ENCODE measurements at regions not wholly inside any gene's neighbourhood (a gene's known extent, or its start where the extent isn't known, plus 50 kb on each side); places are given as distances from the start of the nearest gene placed in this dataset.
"Not testable (repeated sequence)": the region's sequence is repeated elsewhere in the genome, so short reads cannot be mapped to it uniquely, and the experiment has no call there.

DNA sequence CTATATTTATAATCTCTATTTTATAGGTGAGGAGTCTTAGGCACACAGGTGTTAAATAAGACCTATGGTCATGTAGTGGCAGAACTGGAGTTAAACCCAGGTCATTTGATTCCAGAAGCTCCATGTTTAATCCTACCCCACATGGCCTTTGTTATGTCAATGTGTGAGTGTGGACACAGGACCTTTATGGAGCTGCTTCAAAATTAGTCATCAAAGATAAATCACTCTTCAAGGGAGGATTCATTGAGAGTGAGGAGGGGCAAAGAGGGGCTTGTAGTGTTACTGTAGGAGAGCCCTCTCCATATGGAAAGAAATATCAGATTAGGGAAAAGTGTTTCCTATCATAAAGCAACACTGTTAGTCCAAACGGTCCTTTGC lies 74.6 kb upstream of the ARRDC3 start:
- Histone ChIP-seq H3K4me1 (ENCODE audit: insufficient read depth, low read length, poor library complexity, severe bottlenecking) (no peaks in the 10 kb centered on the region), H3K36me3 (ENCODE audit: insufficient read depth, low read length) (no peaks in the 10 kb centered on the region)

DNA sequence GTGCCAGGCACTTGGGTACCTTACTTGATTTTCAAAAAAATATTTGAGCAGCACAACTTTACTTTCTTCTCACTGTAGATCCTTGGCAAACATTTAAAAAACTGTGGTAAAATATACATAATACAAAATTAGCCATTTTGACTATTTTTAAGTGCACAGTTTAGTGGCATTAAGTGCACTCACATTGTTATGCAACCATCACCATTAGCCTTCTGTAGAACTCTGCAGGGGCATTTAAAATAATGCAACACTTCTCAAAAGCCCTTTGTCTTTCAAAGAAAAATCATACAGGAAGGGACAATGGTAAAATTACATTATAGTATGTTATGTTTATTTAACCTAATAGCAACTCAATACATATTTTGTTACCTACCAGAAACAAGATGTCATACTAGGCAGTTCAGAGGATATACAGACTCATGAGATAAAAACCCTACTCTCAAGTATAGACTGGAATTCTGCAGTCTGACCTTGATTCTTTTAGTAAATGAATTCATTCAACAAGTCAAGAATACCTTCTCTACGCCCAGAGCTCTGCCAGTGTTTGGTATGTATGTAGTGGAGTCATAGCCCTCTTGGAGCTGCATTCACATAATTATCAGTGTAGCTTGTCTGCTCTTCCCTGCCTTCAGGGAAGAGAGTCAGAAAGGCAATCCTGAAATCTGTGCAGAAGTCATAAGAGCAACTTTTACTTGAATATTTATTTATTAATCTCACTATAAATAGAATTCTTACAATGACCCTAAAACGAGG lies 74.0 kb upstream of the ARRDC3 start:
- TF ChIP-seq EZH2phosphoT487 (IDR thresholded peaks at IDR 0.05; ENCODE audit: borderline replicate concordance) = no peak
- TF ChIP-seq, protein P1, sequence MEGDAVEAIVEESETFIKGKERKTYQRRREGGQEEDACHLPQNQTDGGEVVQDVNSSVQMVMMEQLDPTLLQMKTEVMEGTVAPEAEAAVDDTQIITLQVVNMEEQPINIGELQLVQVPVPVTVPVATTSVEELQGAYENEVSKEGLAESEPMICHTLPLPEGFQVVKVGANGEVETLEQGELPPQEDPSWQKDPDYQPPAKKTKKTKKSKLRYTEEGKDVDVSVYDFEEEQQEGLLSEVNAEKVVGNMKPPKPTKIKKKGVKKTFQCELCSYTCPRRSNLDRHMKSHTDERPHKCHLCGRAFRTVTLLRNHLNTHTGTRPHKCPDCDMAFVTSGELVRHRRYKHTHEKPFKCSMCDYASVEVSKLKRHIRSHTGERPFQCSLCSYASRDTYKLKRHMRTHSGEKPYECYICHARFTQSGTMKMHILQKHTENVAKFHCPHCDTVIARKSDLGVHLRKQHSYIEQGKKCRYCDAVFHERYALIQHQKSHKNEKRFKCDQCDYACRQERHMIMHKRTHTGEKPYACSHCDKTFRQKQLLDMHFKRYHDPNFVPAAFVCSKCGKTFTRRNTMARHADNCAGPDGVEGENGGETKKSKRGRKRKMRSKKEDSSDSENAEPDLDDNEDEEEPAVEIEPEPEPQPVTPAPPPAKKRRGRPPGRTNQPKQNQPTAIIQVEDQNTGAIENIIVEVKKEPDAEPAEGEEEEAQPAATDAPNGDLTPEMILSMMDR (conservative IDR thresholded peaks at IDR 0.05; ENCODE audit: low read length) = no peak
- Histone ChIP-seq H2AFZ (ENCODE audit: low read length) (no peak overlapping the region), H3K4me1 (ENCODE audit: insufficient read depth, low read length, poor library complexity, severe bottlenecking) (no peaks in the 10 kb centered on the region), H3F3A (ENCODE audit: low read depth) (no peaks in the 10 kb centered on the region), H3K36me3 (ENCODE audit: insufficient read depth, low read length) (no peaks in the 10 kb centered on the region), H4K20me1 (ENCODE audit: insufficient read depth, low read length, poor library complexity, severe bottlenecking) (no peaks in the 10 kb centered on the region), H3K27me3 (ENCODE audit: insufficient read depth, low read length, poor library complexity, severe bottlenecking) (no peaks in the 10 kb centered on the region), H3K4me2 (ENCODE audit: low read depth, low read length, poor library complexity, severe bottlenecking) (no peak overlapping the region), H3K9me3 (ENCODE audit: insufficient read depth, low read depth, low read length) (no peaks in the 10 kb centered on the region), H3K79me2 (ENCODE audit: insufficient read depth, low read length) (no peaks in the 10 kb centered on the region), H3K9ac (ENCODE audit: low read depth, low read length, poor library complexity, severe bottlenecking) (no peak overlapping the region), H3K4me3 (ENCODE audit: low read length, poor library complexity, severe bottlenecking) (no peak overlapping the region), H3K9me2 (replicated peaks; ENCODE audit: low read depth, low read length) (no peaks in the 10 kb centered on the region)

More for the DNA sequence above, 74.6 kb upstream of the ARRDC3 start:
- no peak overlapping the region for H3K4me2 ChIP-seq (ENCODE audit: low read depth, low read length, poor library complexity, severe bottlenecking)
- TF ChIP-seq, protein P1 (conservative IDR thresholded peaks at IDR 0.05; ENCODE audit: low read length) = no peak
- no peak for TF ChIP-seq EZH2phosphoT487 (IDR thresholded peaks at IDR 0.05; ENCODE audit: borderline replicate concordance)
- H4K20me1 ChIP-seq (ENCODE audit: insufficient read depth, low read length, poor library complexity, severe bottlenecking) = no peaks in the 10 kb centered on the region
- no peaks in the 10 kb centered on the region for H3K9me3 ChIP-seq (ENCODE audit: insufficient read depth, low read depth, low read length)
- H3K27me3 ChIP-seq (ENCODE audit: insufficient read depth, low read length, poor library complexity, severe bottlenecking) = no peaks in the 10 kb centered on the region
- H3K9ac ChIP-seq (ENCODE audit: low read depth, low read length, poor library complexity, severe bottlenecking) = no peak overlapping the region
- H3K4me3 ChIP-seq (ENCODE audit: low read length, poor library complexity, severe bottlenecking) = no peak overlapping the region
- no peaks in the 10 kb centered on the region for H3F3A ChIP-seq (ENCODE audit: low read depth)
- no peaks in the 10 kb centered on the region for H3K9me2 ChIP-seq (replicated peaks; ENCODE audit: low read depth, low read length)
- H2AFZ ChIP-seq (ENCODE audit: low read length) = no peak overlapping the region
- H3K79me2 ChIP-seq (ENCODE audit: insufficient read depth, low read length) = no peaks in the 10 kb centered on the region

DNA sequence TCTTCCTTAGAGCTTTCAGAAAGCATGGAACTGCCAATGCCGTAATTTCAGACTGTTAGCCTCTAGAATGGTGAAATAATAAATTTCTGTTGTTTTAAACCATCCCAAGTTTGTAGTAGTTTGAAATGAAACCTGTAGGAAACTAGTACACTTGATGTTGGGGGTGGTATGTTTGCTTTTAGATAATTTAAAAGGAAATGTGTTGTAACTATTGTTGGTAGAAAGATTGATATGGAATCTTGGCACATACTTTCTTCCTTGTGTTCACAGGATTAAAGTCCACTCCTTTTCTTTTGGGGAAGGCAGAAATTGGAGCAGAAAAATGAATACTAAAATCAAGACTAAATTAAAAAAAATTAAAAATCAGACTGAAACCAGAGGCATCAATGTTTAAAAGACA lies 66.0 kb upstream of the ARRDC3 start:
- H3K79me2 ChIP-seq (ENCODE audit: insufficient read depth, low read length) = no peaks in the 10 kb centered on the region
- H3K36me3 ChIP-seq (ENCODE audit: insufficient read depth, low read length) = no peaks in the 10 kb centered on the region
- H3K9me2 ChIP-seq (replicated peaks; ENCODE audit: low read depth, low read length) = no peaks in the 10 kb centered on the region
- H4K20me1 ChIP-seq (ENCODE audit: insufficient read depth, low read length, poor library complexity, severe bottlenecking) = no peaks in the 10 kb centered on the region
- H3K9ac ChIP-seq (ENCODE audit: low read depth, low read length, poor library complexity, severe bottlenecking) = no peak overlapping the region
- H3K4me2 ChIP-seq (ENCODE audit: low read depth, low read length, poor library complexity, severe bottlenecking) = no peak overlapping the region
- no peaks in the 10 kb centered on the region for H3K9me3 ChIP-seq (ENCODE audit: insufficient read depth, low read depth, low read length)
- H2AFZ ChIP-seq (ENCODE audit: low read length) = no peak overlapping the region
- no peaks in the 10 kb centered on the region for H3K27me3 ChIP-seq (ENCODE audit: insufficient read depth, low read length, poor library complexity, severe bottlenecking)
- TF ChIP-seq, protein P1 (conservative IDR thresholded peaks at IDR 0.05; ENCODE audit: low read length) = no peak
- TF ChIP-seq EZH2phosphoT487 (IDR thresholded peaks at IDR 0.05; ENCODE audit: borderline replicate concordance) = no peak
- no peaks in the 10 kb centered on the region for H3K4me1 ChIP-seq (ENCODE audit: insufficient read depth, low read length, poor library complexity, severe bottlenecking)
- no peaks in the 10 kb centered on the region for H3F3A ChIP-seq (ENCODE audit: low read depth)
- H3K4me3 ChIP-seq (ENCODE audit: low read length, poor library complexity, severe bottlenecking) = no peak overlapping the region

DNA sequence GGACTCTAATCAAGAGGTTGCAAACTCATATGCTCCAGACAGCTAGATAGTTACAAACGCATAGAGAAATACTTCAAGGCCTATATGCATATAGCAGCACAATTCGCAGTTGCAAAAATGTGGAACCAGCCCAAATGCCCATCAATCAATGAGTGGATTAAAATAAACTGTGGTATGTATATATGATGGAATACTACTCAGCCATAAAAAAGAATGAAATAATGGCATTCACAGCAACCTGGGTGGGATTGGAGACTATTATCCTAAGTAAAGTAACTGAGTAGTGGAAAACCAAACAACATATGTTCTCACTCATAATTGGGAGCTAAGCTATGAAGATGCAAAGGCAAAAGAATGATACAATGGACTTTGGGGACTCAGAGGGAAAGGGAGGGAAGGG lies 65.0 kb upstream of the ARRDC3 start:
- not testable (repeated sequence) for H3K9me2 ChIP-seq (replicated peaks; ENCODE audit: low read depth, low read length); H3K79me2 ChIP-seq (ENCODE audit: insufficient read depth, low read length); H3K27me3 ChIP-seq (ENCODE audit: insufficient read depth, low read length, poor library complexity, severe bottlenecking)

DNA sequence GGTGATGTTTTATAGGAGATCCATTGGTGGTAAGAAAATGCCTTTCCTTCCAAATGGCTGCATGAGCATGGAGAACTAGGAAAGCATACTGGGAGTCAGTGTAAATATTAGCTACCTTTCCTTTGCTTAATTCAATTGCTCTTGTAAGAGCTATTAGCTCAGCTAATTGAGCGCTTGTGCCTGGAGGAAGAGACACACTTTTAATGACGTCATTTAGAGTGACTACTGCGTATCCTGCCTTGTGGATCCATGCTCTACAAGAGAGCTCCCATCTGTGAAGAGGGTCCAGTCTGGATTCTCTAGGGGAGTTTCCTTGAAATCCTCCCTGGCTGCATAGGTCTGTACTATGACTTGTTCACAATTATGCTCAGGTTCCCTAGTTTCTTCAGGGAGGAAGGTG lies 63.8 kb upstream of the ARRDC3 start:
- not testable (repeated sequence) for H3K27me3 ChIP-seq (ENCODE audit: insufficient read depth, low read length, poor library complexity, severe bottlenecking); H3K36me3 ChIP-seq (ENCODE audit: insufficient read depth, low read length); H3K4me1 ChIP-seq (ENCODE audit: insufficient read depth, low read length, poor library complexity, severe bottlenecking); H4K20me1 ChIP-seq (ENCODE audit: insufficient read depth, low read length, poor library complexity, severe bottlenecking); H3K9me3 ChIP-seq (ENCODE audit: insufficient read depth, low read depth, low read length); H3K9ac ChIP-seq (ENCODE audit: low read depth, low read length, poor library complexity, severe bottlenecking); H3K4me3 ChIP-seq (ENCODE audit: low read length, poor library complexity, severe bottlenecking); H3K9me2 ChIP-seq (replicated peaks; ENCODE audit: low read depth, low read length); H3K79me2 ChIP-seq (ENCODE audit: insufficient read depth, low read length); H3F3A ChIP-seq (ENCODE audit: low read depth); H2AFZ ChIP-seq (ENCODE audit: low read length); H3K4me2 ChIP-seq (ENCODE audit: low read depth, low read length, poor library complexity, severe bottlenecking)

More for the DNA sequence above, 65.0 kb upstream of the ARRDC3 start:
- H3K9me3 ChIP-seq (ENCODE audit: insufficient read depth, low read depth, low read length); H3F3A ChIP-seq (ENCODE audit: low read depth); H3K4me2 ChIP-seq (ENCODE audit: low read depth, low read length, poor library complexity, severe bottlenecking); H3K4me1 ChIP-seq (ENCODE audit: insufficient read depth, low read length, poor library complexity, severe bottlenecking); H4K20me1 ChIP-seq (ENCODE audit: insufficient read depth, low read length, poor library complexity, severe bottlenecking); H3K4me3 ChIP-seq (ENCODE audit: low read length, poor library complexity, severe bottlenecking); H2AFZ ChIP-seq (ENCODE audit: low read length); H3K9ac ChIP-seq (ENCODE audit: low read depth, low read length, poor library complexity, severe bottlenecking); H3K36me3 ChIP-seq (ENCODE audit: insufficient read depth, low read length): not testable (repeated sequence)

Measured in Loucy (cell line).